GM12891 (cell line): ENCODE measurements at regions not wholly inside any gene's neighbourhood (a gene's known extent, or its start where the extent isn't known, plus 50 kb on each side); places are given as distances from the start of the nearest gene placed in this dataset.

Experiments used
- POLR2AphosphoS5 ChIP-seq: IDR thresholded peaks from 2 replicates; pipeline ENCODE4 v1.6.1; 2011; ENCODE audit warnings: low read depth, low read length, control low read depth
- TAF1 ChIP-seq: IDR thresholded peaks from 2 replicates; pipeline ENCODE4 v1.6.1; 2011; ENCODE audit warnings: low read depth, low read length, control low read depth

- no peak for TF ChIP-seq TAF1
- TF ChIP-seq POLR2AphosphoS5, result no peak
Measured at GRCh38 chr5:164420161-164420560, 914.7 kb downstream of the MAT2B start.
